ENCODE measurements at regions not wholly inside any gene's neighbourhood (a gene's known extent, or its start where the extent isn't known, plus 50 kb on each side); places are given as distances from the start of the nearest gene placed in this dataset.
"Not testable (repeated sequence)": the region's sequence is repeated elsewhere in the genome, so short reads cannot be mapped to it uniquely, and the experiment has no call there.

- not testable (repeated sequence) for DNase-seq (ENCODE audit: low read depth)
Measured at GRCh38 chr9:63912451-63912850, 1372.6 kb downstream of the FOXD4L5 start.

DNA sequence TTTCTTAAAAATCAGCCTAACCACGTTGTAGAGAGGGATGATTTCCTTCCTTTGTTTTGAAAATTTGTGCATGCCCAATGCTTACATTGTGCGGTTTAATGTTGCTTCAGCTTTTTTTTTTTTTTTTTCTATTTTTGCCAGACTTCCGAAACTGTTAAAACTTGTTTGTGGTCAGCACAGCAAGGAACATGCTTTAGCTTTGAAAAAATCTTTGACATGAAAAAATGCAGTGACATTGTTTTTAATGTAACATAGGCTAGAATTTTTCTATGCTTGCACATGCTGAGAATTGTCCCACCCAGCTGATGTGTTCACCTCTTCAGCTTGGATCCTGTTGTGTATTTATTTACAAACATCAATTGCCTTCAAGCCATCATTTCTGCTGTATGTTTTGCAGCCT is 1375.9 kb downstream of the FOXD4L5 start:
- DNase-seq (ENCODE audit: low read depth) = not testable (repeated sequence)

DNA sequence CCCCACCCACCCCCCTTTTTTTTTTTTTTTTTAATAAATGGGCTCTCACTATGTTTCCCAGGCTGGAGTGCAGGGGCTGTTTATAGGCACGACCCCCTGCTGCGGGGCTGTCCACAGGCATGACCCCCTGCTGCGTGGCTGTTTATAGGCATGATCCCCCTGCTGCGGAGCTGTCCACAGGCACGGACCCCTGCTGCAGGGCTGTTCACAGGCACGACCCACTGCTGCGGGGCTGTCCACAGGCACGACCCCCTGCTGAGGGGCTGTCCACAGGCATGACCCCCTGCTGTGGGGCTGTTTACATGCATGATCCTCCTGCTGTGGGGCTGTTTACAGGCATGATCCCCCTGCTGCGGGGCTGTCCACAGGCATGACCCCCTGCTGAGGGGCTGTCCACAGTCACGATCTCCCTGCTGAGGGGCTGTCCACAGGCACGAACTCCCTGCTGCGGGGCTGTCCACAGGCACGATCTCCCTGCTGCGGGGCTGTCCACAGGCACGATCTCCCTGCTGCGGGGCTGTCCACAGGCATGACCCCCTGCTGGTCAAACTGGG is 1385.3 kb downstream of the FOXD4L5 start:
- not testable (repeated sequence) for DNase-seq (ENCODE audit: low read depth)

DNA sequence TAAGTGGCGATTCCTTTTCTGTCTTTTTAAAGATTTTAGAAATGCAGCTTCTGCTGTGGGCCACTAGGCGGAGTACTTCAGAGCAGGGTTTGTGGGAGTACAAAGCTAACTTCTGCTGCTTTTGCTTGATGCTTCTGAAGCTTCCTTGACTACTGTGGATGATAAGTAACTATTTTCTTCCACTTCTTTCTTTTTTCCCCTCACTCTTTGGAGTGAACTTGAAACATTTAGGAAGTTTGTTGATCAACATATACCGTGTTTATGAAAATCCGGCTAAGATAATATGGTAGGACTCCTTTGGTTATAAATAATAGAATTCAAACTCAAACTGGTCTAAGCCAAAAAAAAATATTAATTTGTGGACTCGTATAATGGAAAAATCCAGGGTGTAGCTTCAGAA is 1403.6 kb downstream of the FOXD4L5 start:
- not testable (repeated sequence) for DNase-seq (ENCODE audit: low read depth)

- DNase-seq (ENCODE audit: low read depth) = not testable (repeated sequence)
Measured at GRCh38 chr9:63876380-63876779, 1408.6 kb downstream of the FOXD4L5 start.

DNA sequence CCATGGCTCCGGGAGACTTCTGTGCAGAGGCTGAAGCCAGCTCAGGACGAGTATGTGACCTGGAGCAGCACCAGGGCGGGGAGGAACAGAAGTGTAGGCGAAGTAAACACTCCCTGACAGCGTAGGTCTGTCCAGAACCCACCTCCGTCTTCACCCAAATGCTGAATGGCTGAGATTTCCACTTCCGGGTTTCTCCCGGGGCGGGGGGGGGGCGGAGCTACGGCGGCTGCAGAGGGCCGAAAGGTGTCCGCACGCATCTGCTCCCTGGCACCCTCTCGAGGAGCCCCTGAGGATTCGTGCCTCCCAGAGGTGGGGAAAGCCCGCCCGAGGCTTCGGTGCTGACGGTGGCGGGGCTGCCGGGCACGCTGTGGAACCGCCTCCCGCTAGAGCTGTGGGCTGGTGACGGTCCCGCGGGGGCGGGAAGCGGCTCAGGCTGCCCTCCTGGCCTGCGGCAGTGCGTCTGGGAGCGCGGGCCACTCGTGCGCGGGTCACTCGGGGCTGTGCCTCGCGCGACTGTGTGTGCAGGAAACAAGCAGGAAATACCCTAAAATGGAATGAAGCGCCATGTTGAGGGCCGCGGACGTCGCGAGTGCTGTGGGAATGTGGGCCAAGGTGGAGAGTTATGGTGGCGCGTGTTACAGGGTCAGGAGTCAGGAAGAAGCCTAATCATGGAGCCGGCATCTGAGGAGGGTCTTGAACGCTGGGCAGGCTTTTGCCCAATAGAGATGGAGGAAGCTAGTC is 1425.4 kb downstream of the FOXD4L5 start:
- DNase-seq (ENCODE audit: low read depth) = no peak

GRCh38 chr9:63859090-63859474 is 1425.9 kb downstream of the FOXD4L5 start:
- DNase-seq (ENCODE audit: low read depth) = not testable (repeated sequence)

GRCh38 chr9:63853140-63853751 is 1431.8 kb downstream of the FOXD4L5 start:
- DNase-seq (ENCODE audit: low read depth) = not testable (repeated sequence)

- DNase-seq (ENCODE audit: low read depth) = not testable (repeated sequence)
Measured at GRCh38 chr9:63824804-63825203, 1460.2 kb downstream of the FOXD4L5 start.

- not testable (repeated sequence) for DNase-seq (ENCODE audit: low read depth)
Measured at GRCh38 chr9:63823375-63824201, 1461.4 kb downstream of the FOXD4L5 start.

- not testable (repeated sequence) for DNase-seq (ENCODE audit: low read depth)
Measured at GRCh38 chr9:63822615-63823374, 1462.2 kb downstream of the FOXD4L5 start.

- DNase-seq (ENCODE audit: low read depth) = not testable (repeated sequence)
Measured at GRCh38 chr9:63821293-63821692, 1463.7 kb downstream of the FOXD4L5 start.

DNA sequence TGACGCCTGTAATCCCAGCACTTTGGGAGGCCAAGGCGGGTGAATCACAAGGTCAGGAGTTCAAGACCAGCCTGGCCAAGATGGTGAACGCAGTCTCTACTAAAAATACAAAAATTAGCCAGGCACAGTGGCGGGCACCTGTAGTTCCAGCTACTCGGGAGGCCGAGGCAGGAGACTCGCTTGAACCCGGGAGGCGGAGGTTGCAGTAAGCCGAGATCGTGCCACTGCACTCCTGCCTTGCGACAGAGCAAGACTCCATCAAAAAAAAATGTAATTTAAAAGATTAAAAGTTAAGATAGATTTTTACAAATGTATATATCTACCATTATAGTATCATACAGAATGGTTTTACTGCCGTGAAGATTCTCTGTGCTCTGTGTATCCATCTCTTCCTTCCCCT is 1464.1 kb downstream of the FOXD4L5 start:
- DNase-seq (ENCODE audit: low read depth) = not testable (repeated sequence)

GRCh38 chr9:63820383-63820782 is 1464.6 kb downstream of the FOXD4L5 start:
- DNase-seq (ENCODE audit: low read depth) = not testable (repeated sequence)

- peak; percentile 40 for DNase-seq (ENCODE audit: low read depth)
Measured at GRCh38 chr9:63817622-63818518, 1467.1 kb downstream of the FOXD4L5 start.

DNA sequence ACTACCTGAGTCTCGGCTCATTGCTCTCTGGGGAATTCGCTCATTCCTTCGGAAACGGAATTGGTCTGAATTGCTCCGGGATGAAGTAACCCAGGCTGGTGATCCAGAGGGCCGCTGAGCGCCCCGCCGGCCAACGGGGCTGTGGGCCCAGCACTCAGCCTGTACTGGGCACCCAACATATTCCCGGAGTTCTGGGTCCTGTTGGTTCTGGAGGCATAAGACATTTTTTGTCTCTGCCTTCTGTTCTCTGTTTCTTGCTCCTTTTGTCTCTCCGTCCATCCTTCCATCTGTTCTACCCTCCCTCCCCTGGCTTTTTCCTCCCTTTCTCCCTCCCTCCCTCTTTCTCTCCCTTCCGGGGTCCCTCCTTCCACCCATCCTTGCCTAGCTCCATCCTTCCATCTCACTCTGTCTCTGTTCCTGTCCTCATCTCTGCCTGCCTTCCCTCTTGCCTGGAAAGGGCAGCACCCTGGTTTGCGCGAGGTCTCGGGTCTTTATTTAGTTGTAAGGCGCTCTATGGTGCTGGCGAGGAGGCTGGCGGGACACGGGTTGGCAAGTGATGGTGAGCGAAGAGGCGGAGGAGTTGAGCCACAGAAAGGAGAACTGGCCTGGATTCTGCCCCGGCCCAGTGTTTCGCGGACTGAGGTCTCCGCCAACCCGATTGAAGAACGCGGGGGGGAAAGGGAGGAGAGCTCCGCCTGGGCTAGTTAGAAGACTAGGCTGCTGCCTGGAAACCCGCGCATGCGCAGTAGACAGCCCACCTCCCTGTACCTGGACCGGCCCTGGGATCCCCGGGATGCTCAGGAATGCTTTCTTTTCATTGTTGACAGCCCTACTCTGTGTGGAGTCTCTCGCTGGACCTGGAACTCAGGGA is 1468.0 kb downstream of the FOXD4L5 start:
- DNase-seq (ENCODE audit: low read depth) = peak; percentile 58

DNA sequence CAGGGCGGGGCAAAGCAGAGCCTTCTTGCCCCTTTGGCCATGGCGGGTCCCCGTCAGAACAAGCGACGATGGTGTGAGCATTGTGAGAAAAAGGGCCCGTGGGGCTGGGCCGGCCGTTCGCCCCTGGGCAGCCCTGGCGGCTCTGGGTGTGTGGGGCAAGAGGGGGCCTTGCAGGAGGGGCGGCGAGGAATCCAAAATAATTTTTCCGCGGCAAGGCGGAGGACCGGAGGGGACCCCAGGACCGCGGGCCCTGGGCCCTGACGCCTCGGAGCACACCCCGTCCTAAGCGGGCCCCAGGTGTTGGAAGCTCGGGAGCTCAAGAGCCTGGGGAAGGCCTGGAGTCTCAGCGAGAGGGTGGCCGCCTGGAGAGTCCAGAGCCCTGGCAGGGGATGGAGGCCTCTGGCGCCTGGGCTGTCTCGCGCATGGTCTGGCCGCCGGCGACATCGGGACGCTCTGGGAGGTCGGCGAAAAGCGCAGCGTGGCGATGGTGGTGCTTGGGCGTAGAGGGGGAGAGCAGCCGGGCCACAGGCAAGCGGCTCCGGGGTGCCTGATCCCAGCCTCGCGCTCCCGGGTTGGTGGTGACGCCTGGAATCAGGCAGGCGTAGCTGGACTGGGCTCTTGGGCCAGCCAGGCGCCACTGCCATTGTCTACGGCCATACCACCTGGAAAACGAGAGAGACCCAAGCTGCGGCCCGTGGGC is 1469.9 kb downstream of the FOXD4L5 start:
- DNase-seq (ENCODE audit: low read depth) = not testable (repeated sequence)

DNA sequence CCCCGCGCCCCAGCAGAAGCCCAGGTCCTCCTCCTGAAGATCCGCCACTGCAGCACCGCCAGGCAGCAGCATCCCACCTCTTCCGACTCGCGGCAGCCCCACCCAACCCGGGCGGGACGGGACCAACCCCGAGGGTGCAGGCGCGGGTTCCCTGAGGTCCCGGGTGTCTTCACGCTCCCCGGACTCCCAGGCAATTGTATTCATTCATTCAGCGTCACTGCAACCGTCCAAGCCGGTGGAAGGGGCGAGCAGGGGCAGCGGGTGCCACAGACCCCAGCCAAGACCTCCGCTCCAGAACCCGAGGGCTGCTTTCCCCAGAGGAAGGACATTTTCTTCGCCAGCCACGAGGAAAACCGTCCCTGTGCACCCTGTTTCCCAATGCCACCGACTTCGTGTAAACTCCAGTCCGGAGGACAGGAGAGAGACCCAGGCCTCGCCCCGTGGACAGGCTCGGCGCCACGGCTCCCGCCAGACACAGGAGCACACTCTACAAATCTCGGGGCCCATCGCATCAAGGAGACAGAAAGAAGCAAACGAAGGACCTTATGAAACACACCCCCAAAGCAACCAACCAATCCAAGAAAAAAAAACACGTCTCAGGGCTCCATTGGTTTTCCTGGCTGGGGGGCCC is 1471.5 kb downstream of the FOXD4L5 start:
- not testable (repeated sequence) for DNase-seq (ENCODE audit: low read depth)
